ENCODE measurements at regions not wholly inside any gene's neighbourhood (a gene's known extent, or its start where the extent isn't known, plus 50 kb on each side); places are given as distances from the start of the nearest gene placed in this dataset.

GRCh38 chr10:58971796-58972491 lies 204.5 kb upstream of the PHYHIPL start:
- POLR2A ChIA-PET: no interaction called here
- H3K79me2 ChIP-seq (ENCODE audit: control insufficient read depth, insufficient read depth, low read length): no peaks in the 10 kb centered on the region
- no peak overlapping the region for H3K9ac ChIP-seq (replicated peaks; ENCODE audit: extremely low read depth, insufficient read depth, low read length)
- no peak for FAIRE-seq
- H2AFZ ChIP-seq (ENCODE audit: low read depth, low read length): no peak overlapping the region
- DNase-seq (ENCODE audit: low read depth, low spot score): no peak
- TF ChIP-seq MYC (IDR thresholded peaks at IDR 0.05; ENCODE audit: low read depth, low read length) (no peak), GATA2 (IDR thresholded peaks at IDR 0.05; ENCODE audit: insufficient read depth, insufficient read length, low read depth, low read length) (no peak), CTCF (IDR thresholded peaks at IDR 0.05; ENCODE audit: extremely low read depth in 1 of 2, insufficient read depth in 1 of 2, low read depth in 1 of 2, low read length in 2 of 2) (no peak), EZH2 (IDR thresholded peaks at IDR 0.05; ENCODE audit: borderline replicate concordance, low read depth, low read length, severe bottlenecking) (no peak), FOS (IDR thresholded peaks at IDR 0.05; ENCODE audit: borderline replicate concordance, insufficient read depth, low read length) (no peak), POLR2AphosphoS5 (IDR thresholded peaks at IDR 0.05; ENCODE audit: insufficient read depth, low read depth, low read length) (no peak), POLR2A (IDR thresholded peaks at IDR 0.05; ENCODE audit: low read depth, low read length) (no peak), JUN (IDR thresholded peaks at IDR 0.05; ENCODE audit: borderline replicate concordance, insufficient read depth, insufficient read length, low read depth) (no peak)
- TF ChIP-seq, protein P1, sequence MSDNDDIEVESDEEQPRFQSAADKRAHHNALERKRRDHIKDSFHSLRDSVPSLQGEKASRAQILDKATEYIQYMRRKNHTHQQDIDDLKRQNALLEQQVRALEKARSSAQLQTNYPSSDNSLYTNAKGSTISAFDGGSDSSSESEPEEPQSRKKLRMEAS (IDR thresholded peaks at IDR 0.05; ENCODE audit: insufficient read depth, insufficient read length): no peak
- intact Hi-C loops (cut with micrococcal nuclease): no loop called here
- H4K20me1 ChIP-seq (replicated peaks; ENCODE audit: control insufficient read depth, extremely low read depth, insufficient read depth, low read length): no peaks in the 10 kb centered on the region
- no peaks in the 10 kb centered on the region for H3K9me3 ChIP-seq (replicated peaks; ENCODE audit: control insufficient read depth, insufficient read depth, low read length)
- no peak overlapping the region for H3K4me3 ChIP-seq (replicated peaks in 1 of 3; ENCODE audit: insufficient read depth in 1 of 3, low read depth in 1 of 3, low read length in 3 of 3)
- no peak overlapping the region for H3K27ac ChIP-seq (ENCODE audit: insufficient read depth, low read depth, low read length)
- CTCF ChIA-PET: no interaction called here
- no peaks in the 10 kb centered on the region for H3K36me3 ChIP-seq (ENCODE audit: control insufficient read depth in 2 of 2, extremely low read depth in 1 of 2, insufficient read depth in 2 of 2, low read length in 2 of 2)
- dilution Hi-C loops (cut with MboI; ENCODE audit: extremely low pct_ligation_motif_present, low sequenced_read_pairs): no loop called here
- H3K27me3 ChIP-seq (ENCODE audit: control insufficient read depth in 2 of 2, insufficient read depth in 2 of 2, low read length in 2 of 2): no peaks in the 10 kb centered on the region
- no peak overlapping the region for H3K4me2 ChIP-seq (ENCODE audit: insufficient read depth, low read length)
- H3K4me1 ChIP-seq (ENCODE audit: control insufficient read depth, extremely low read depth, insufficient read depth, low read length): no peaks in the 10 kb centered on the region
- no TSS peak for BruUV-seq (replicated peaks)
- no peaks in the 10 kb centered on the region for H3K9me1 ChIP-seq (replicated peaks; ENCODE audit: control insufficient read depth, extremely low read depth, insufficient read depth, low read length)

Data from endothelial cell of umbilical vein (primary cell).